ENCODE measurements at regions not wholly inside any gene's neighbourhood (a gene's known extent, or its start where the extent isn't known, plus 50 kb on each side); places are given as distances from the start of the nearest gene placed in this dataset.

DNA sequence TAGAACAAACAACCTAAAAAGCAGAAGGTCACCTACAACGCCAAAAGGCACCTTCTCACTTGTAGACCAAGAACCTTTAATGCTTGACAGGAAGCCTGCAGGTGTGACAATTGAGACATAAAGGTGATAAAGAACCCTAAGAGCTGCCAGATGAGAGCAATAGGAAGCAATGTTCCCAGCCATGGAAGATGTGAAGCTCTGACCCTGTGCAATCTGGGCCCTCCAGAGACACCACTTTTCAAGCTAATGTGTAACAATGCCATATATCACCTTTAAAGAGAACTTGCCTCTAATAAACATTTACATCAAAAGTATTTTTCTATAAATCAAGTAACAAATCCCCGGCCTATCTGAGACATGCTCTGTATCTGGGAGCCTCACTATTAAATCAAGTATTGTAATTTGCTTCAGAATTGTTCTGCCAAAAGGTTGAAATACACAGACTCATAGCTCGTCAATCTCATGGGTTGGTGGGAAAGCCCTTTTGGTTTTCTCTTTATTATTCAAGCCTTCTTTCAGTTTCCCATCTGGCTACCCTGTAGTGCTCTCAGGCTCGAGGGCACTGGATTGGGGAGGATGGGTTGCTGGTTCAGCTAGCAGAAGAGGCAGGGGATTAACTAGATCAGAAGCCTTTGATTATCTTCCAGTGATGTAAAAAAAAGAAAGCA lies 368.9 kb downstream of the BUD13 start:
- WGBS (ENCODE audit: insufficient coverage): no CpG with 5 or more reads among the region's 4 CpGs
- no peak for DNase-seq (ENCODE audit: low read depth in 4 of 6, low spot score in 6 of 6)
- H3K27me3 ChIP-seq (ENCODE audit: control insufficient read depth, insufficient read depth, low read length): peaks cover 2% of the 10 kb centered on the region

GRCh38 chr11:116400081-116400480 lies 372.7 kb downstream of the BUD13 start:
- H3K4me1 ChIP-seq (ENCODE audit: control insufficient read depth, insufficient read depth, low read length): no peaks in the 10 kb centered on the region
- H3K36me3 ChIP-seq (ENCODE audit: control insufficient read depth, insufficient read depth, low read length): no peaks in the 10 kb centered on the region
- peaks cover 2% of the 10 kb centered on the region for H3K27me3 ChIP-seq (ENCODE audit: control insufficient read depth, insufficient read depth, low read length)
- DNase-seq (ENCODE audit: low read depth in 4 of 6, low spot score in 6 of 6): no peak
- H3K27ac ChIP-seq (ENCODE audit: low read depth, low read length): no peak overlapping the region
- H3K9me3 ChIP-seq (ENCODE audit: control insufficient read depth, insufficient read depth, low read length): no peaks in the 10 kb centered on the region
- 87% methylated on average over 5 of the region's 5 CpGs for WGBS (ENCODE audit: insufficient coverage)
- H3K4me3 ChIP-seq (ENCODE audit: low read depth, low read length): no peak overlapping the region

More for the DNA sequence above, 368.9 kb downstream of the BUD13 start:
- Histone ChIP-seq H3K27ac (ENCODE audit: low read depth, low read length) (no peak overlapping the region), H3K4me3 (ENCODE audit: low read depth, low read length) (no peak overlapping the region), H3K36me3 (ENCODE audit: control insufficient read depth, insufficient read depth, low read length) (no peaks in the 10 kb centered on the region), H3K4me1 (ENCODE audit: control insufficient read depth, insufficient read depth, low read length) (no peaks in the 10 kb centered on the region), H3K9me3 (ENCODE audit: control insufficient read depth, insufficient read depth, low read length) (no peaks in the 10 kb centered on the region)

- peaks cover 2% of the 10 kb centered on the region for H3K27me3 ChIP-seq (ENCODE audit: control insufficient read depth, insufficient read depth, low read length)
- H3K4me1 ChIP-seq (ENCODE audit: control insufficient read depth, insufficient read depth, low read length): no peaks in the 10 kb centered on the region
- no CpG with 5 or more reads among the region's 4 CpGs for WGBS (ENCODE audit: insufficient coverage)
Measured at GRCh38 chr11:116397602-116398084, 375.1 kb downstream of the BUD13 start.

DNA sequence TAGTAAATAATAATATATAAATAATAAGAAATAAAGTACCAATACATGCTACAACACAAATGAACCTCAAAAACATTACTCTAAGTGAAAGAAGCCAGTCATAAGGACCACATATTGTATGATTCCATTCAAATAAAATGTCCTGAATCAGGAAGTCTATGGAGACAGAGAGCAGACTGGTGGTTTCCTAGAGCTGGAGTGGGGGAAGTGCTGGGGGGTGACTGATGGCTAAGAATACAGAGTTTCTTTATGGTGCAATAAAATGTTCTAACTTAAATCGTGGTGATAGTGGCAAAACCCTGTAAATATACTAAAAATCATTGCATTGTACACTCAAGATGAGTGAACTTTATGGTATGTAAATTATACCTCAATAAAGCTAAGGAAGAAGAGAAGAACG lies 376.5 kb downstream of the BUD13 start:
- no peak for DNase-seq (ENCODE audit: low read depth in 4 of 6, low spot score in 6 of 6)
- H3K36me3 ChIP-seq (ENCODE audit: control insufficient read depth, insufficient read depth, low read length): no peaks in the 10 kb centered on the region
- no peaks in the 10 kb centered on the region for H3K9me3 ChIP-seq (ENCODE audit: control insufficient read depth, insufficient read depth, low read length)
- WGBS (ENCODE audit: insufficient coverage): 100% methylated on average over 1 of the region's 2 CpGs
- H3K4me1 ChIP-seq (ENCODE audit: control insufficient read depth, insufficient read depth, low read length): no peaks in the 10 kb centered on the region
- H3K27me3 ChIP-seq (ENCODE audit: control insufficient read depth, insufficient read depth, low read length): peaks cover 4% of the 10 kb centered on the region
- no peak overlapping the region for H3K4me3 ChIP-seq (ENCODE audit: low read depth, low read length)
- H3K27ac ChIP-seq (ENCODE audit: low read depth, low read length): no peak overlapping the region

More at GRCh38 chr11:116397602-116398084, 375.1 kb downstream of the BUD13 start:
- no peak overlapping the region for H3K4me3 ChIP-seq (ENCODE audit: low read depth, low read length)
- H3K36me3 ChIP-seq (ENCODE audit: control insufficient read depth, insufficient read depth, low read length): no peaks in the 10 kb centered on the region
- H3K27ac ChIP-seq (ENCODE audit: low read depth, low read length): no peak overlapping the region
- peak in 1 of 6 donors; percentile 71 for DNase-seq (ENCODE audit: low read depth in 4 of 6, low spot score in 6 of 6)
- no peaks in the 10 kb centered on the region for H3K9me3 ChIP-seq (ENCODE audit: control insufficient read depth, insufficient read depth, low read length)

GRCh38 chr11:116394022-116394421 lies 378.8 kb downstream of the BUD13 start:
- no peaks in the 10 kb centered on the region for H3K36me3 ChIP-seq (ENCODE audit: control insufficient read depth, insufficient read depth, low read length)
- DNase-seq (ENCODE audit: low read depth in 4 of 6, low spot score in 6 of 6): no peak
- WGBS (ENCODE audit: insufficient coverage): 75% methylated on average over 2 of the region's 3 CpGs

DNA sequence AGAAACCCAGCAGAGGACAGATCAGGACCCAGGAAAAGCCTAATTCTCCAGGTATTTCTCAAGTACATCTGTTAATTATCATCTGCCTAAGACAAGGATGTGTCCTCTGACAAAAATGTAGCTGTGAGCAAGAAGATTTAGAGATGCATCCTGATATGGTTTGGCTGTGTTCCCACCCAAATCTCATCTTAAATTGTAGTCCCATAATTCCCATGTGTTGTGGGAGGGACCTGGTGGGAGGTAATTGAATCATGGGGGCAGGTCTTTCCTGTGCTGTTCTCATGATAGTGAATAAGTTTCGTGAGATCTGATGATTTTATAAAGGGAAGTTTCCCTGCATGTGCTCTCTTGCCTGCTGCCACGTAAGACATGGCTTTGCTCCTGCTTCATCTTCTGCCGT lies 381.8 kb downstream of the BUD13 start:
- no peak for DNase-seq (ENCODE audit: low read depth in 4 of 6, low spot score in 6 of 6)
- peaks cover 3% of the 10 kb centered on the region for H3K4me1 ChIP-seq (ENCODE audit: control insufficient read depth, insufficient read depth, low read length)
- no peaks in the 10 kb centered on the region for H3K36me3 ChIP-seq (ENCODE audit: control insufficient read depth, insufficient read depth, low read length)
- 33% methylated on average over 1 of the region's 3 CpGs for WGBS (ENCODE audit: insufficient coverage)
- no peak overlapping the region for H3K4me3 ChIP-seq (ENCODE audit: low read depth, low read length)
- H3K27ac ChIP-seq (ENCODE audit: low read depth, low read length): no peak overlapping the region
- peaks cover 2% of the 10 kb centered on the region for H3K27me3 ChIP-seq (ENCODE audit: control insufficient read depth, insufficient read depth, low read length)
- H3K9me3 ChIP-seq (ENCODE audit: control insufficient read depth, insufficient read depth, low read length): no peaks in the 10 kb centered on the region

More at GRCh38 chr11:116394022-116394421, 378.8 kb downstream of the BUD13 start:
- Histone ChIP-seq H3K9me3 (ENCODE audit: control insufficient read depth, insufficient read depth, low read length) (no peaks in the 10 kb centered on the region), H3K27ac (ENCODE audit: low read depth, low read length) (no peak overlapping the region), H3K27me3 (ENCODE audit: control insufficient read depth, insufficient read depth, low read length) (peaks cover 2% of the 10 kb centered on the region), H3K4me3 (ENCODE audit: low read depth, low read length) (no peak overlapping the region), H3K4me1 (ENCODE audit: control insufficient read depth, insufficient read depth, low read length) (no peaks in the 10 kb centered on the region)

GRCh38 chr11:116388146-116388545 lies 384.6 kb downstream of the BUD13 start:
- Histone ChIP-seq H3K27me3 (ENCODE audit: control insufficient read depth, insufficient read depth, low read length) (peaks cover 2% of the 10 kb centered on the region), H3K27ac (ENCODE audit: low read depth, low read length) (no peak overlapping the region), H3K4me3 (ENCODE audit: low read depth, low read length) (no peak overlapping the region), H3K9me3 (ENCODE audit: control insufficient read depth, insufficient read depth, low read length) (no peaks in the 10 kb centered on the region), H3K36me3 (ENCODE audit: control insufficient read depth, insufficient read depth, low read length) (no peaks in the 10 kb centered on the region), H3K4me1 (ENCODE audit: control insufficient read depth, insufficient read depth, low read length) (peaks cover 3% of the 10 kb centered on the region)
- WGBS (ENCODE audit: insufficient coverage): no CpG with 5 or more reads among the region's 1 CpG
- DNase-seq (ENCODE audit: low read depth in 4 of 6, low spot score in 6 of 6): peak in 2 of 6 donors; percentile 45 to 73

- no peak for DNase-seq (ENCODE audit: low read depth in 4 of 6, low spot score in 6 of 6)
- no peak overlapping the region for H3K4me3 ChIP-seq (ENCODE audit: low read depth, low read length)
- no peaks in the 10 kb centered on the region for H3K36me3 ChIP-seq (ENCODE audit: control insufficient read depth, insufficient read depth, low read length)
- no peaks in the 10 kb centered on the region for H3K9me3 ChIP-seq (ENCODE audit: control insufficient read depth, insufficient read depth, low read length)
- H3K27ac ChIP-seq (ENCODE audit: low read depth, low read length): no peak overlapping the region
- WGBS (ENCODE audit: insufficient coverage): no CpG with 5 or more reads among the region's 2 CpGs
- H3K27me3 ChIP-seq (ENCODE audit: control insufficient read depth, insufficient read depth, low read length): peaks cover 2% of the 10 kb centered on the region
- peaks cover 3% of the 10 kb centered on the region for H3K4me1 ChIP-seq (ENCODE audit: control insufficient read depth, insufficient read depth, low read length)
Measured at GRCh38 chr11:116387641-116388040, 385.1 kb downstream of the BUD13 start.

DNA sequence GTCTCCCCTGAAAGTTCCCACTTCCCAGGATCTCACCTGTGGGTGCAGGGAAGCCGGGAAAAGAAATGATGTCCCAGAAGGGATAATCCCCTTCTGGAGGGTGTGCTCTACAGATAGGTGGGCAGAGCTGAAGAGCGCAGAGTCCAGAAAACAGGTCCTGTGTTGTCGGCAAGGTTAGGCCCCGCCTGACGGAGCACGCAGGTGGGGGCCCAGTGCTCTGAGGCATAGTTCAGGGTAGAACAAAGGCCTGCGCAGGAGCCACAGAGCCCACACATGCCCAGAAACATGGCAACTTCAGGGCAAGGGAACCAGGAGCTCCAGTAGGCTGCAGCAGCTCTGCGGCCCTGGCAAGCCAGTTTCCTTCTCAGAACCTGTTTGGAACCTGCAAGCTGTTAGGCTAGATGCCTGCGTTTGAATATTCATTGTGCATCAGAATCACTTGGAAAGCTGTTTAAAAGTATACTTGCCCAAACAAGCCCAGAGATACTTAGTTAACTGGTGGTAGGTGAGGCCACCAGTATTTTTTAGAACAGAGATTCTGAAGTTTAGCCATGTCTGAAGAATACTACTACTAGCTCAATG lies 386.6 kb downstream of the BUD13 start:
- 97% methylated on average over 7 of the region's 9 CpGs for WGBS (ENCODE audit: insufficient coverage)
- no peaks in the 10 kb centered on the region for H3K27me3 ChIP-seq (ENCODE audit: control insufficient read depth, insufficient read depth, low read length)

DNA sequence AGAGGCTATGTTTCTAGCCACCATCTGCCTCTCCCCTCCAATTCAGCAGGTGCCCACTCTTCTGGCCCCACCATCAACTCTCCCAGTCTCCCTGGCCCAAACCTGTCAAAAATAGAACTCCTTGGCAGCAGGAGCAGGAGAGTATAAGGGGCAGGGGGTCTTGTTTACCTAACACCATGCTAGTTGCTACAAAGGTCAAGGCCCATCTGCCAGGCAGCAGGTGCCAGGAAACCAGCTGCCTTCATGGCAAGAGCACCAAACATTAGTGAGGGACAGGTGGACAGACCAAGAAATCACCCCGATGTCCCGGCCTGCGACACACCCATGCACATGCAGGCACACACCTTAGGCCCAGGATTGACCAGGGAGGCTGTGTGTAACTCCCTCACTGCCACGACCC lies 387.9 kb downstream of the BUD13 start:
- Histone ChIP-seq H3K9me3 (ENCODE audit: control insufficient read depth, insufficient read depth, low read length) (no peaks in the 10 kb centered on the region), H3K4me3 (ENCODE audit: low read depth, low read length) (no peak overlapping the region), H3K27me3 (ENCODE audit: control insufficient read depth, insufficient read depth, low read length) (no peaks in the 10 kb centered on the region), H3K36me3 (ENCODE audit: control insufficient read depth, insufficient read depth, low read length) (no peaks in the 10 kb centered on the region), H3K27ac (ENCODE audit: low read depth, low read length) (no peak overlapping the region), H3K4me1 (ENCODE audit: control insufficient read depth, insufficient read depth, low read length) (peaks cover 3% of the 10 kb centered on the region)
- WGBS (ENCODE audit: insufficient coverage): 91% methylated on average over 4 of the region's 4 CpGs
- no peak for DNase-seq (ENCODE audit: low read depth in 4 of 6, low spot score in 6 of 6)

More for the DNA sequence above, 386.6 kb downstream of the BUD13 start:
- H3K36me3 ChIP-seq (ENCODE audit: control insufficient read depth, insufficient read depth, low read length): no peaks in the 10 kb centered on the region
- H3K27ac ChIP-seq (ENCODE audit: low read depth, low read length): no peak overlapping the region
- no peaks in the 10 kb centered on the region for H3K9me3 ChIP-seq (ENCODE audit: control insufficient read depth, insufficient read depth, low read length)
- peaks cover 3% of the 10 kb centered on the region for H3K4me1 ChIP-seq (ENCODE audit: control insufficient read depth, insufficient read depth, low read length)
- H3K4me3 ChIP-seq (ENCODE audit: low read depth, low read length): no peak overlapping the region
- DNase-seq (ENCODE audit: low read depth in 4 of 6, low spot score in 6 of 6): no peak
